OCI-LY1 (cell line): ENCODE measurements at regions not wholly inside any gene's neighbourhood (a gene's known extent, or its start where the extent isn't known, plus 50 kb on each side); places are given as distances from the start of the nearest gene placed in this dataset.

Experiments
- CTCF ChIP-seq: fragments of 200-600 bp; sonication (generic), shearing (Covaris generic); IDR thresholded peaks from 2 replicates; pipeline ENCODE4 v1.5.1; 2017; ENCODE audit warnings: mild to moderate bottlenecking, antibody characterized with exemption, low read length, moderate library complexity, mixed read lengths
- EZH2 ChIP-seq: fragments of 200-600 bp; sonication (generic), shearing (Covaris generic); IDR thresholded peaks from 2 replicates; pipeline ENCODE4 v1.8.0; 2017; ENCODE audit warnings: borderline replicate concordance, mixed run types, mild to moderate bottlenecking, antibody characterized with exemption, low read length, moderate library complexity, mixed read lengths

- no peak for TF ChIP-seq EZH2
- no peak for TF ChIP-seq CTCF
Measured at GRCh38 chr11:121829159-121829643, 286.8 kb downstream of the BLID start.
